Stomach smooth muscle (tissue), 2 donors: ENCODE measurements at regions not wholly inside any gene's neighbourhood (a gene's known extent, or its start where the extent isn't known, plus 50 kb on each side); places are given as distances from the start of the nearest gene placed in this dataset.

Experiments used
- H3K27ac ChIP-seq: one replicate; pipeline ENCODE4 v1.7.0; 2013; ENCODE audit warnings: mild to moderate bottlenecking, low read length, inconsistent platforms
- H3K27me3 ChIP-seq, 2 donors: one replicate each; pipeline ENCODE4 v1.7.0; 2013; ENCODE audit warnings: low read length in 2 of 2; ENCODE audit not compliant: insufficient read depth in 2 of 2, control insufficient read depth in 1 of 2
- H3K36me3 ChIP-seq, 2 donors: one replicate each; pipeline ENCODE4 v1.7.0; 2013; ENCODE audit warnings: low read length in 2 of 2; ENCODE audit not compliant: control insufficient read depth in 2 of 2, insufficient read depth in 2 of 2
- H3K4me1 ChIP-seq: one replicate; pipeline ENCODE4 v1.7.0; 2013; ENCODE audit warnings: low read length; ENCODE audit not compliant: control insufficient read depth, insufficient read depth
- H3K4me3 ChIP-seq, 2 donors: one replicate each; pipeline ENCODE4 v1.7.0; 2013; ENCODE audit warnings: low read length in 2 of 2
- H3K9ac ChIP-seq, 2 donors: one replicate each; pipeline ENCODE4 v1.7.0; 2013; ENCODE audit warnings: low read length in 2 of 2, mild to moderate bottlenecking in 1 of 2
- H3K9me3 ChIP-seq, 2 donors: one replicate each; pipeline ENCODE4 v1.7.0; 2013; ENCODE audit warnings: low read length in 2 of 2; ENCODE audit not compliant: control insufficient read depth in 2 of 2
- donor health status: healthy.
- donor health status: Pancreatic carcinoma.

DNA sequence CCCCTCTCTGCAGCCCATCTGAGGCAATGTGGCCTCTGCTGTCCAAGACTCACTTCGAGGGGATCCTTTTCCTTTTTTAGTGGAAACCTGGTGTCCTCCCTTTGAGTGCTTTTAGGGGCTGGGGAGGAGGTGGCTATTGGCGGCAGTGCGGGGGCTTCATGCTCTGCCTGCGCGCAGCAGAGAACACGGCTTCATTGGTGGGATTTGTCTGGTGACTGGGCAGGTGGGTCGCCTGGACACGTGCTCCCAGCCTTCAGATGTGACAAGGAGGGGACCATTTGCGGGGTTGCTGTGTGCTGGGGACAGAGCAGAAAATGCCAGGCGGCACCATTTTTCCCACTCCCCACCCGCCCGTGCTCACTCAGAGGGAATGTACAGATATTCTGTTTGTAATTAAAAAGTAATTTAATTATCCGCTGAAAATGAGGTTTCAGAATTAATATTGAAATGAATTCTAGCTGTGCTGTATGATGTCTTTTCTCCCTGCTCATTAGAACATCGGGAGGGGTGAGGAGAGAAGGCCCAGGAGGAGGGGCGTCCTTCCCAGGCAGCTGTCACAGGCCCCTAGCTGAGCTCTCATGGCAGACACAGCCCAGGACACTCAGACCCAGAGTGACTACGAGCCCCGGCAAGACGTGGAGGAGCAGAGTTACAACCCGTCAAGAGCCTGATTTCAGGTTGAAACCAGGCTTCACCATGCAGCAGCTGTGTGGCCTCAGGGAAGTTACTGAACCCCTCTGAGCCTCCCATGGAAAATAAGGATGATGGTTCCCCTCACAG, 417.2 kb upstream of the SULF2 start:
- Histone ChIP-seq H3K9ac (no peak overlapping the region), H3K27ac (no peak overlapping the region), H3K9me3 (no peaks in the 10 kb centered on the region), H3K27me3 (no peaks in the 10 kb centered on the region), H3K4me3 (no peak overlapping the region), H3K36me3 (no peaks in the 10 kb centered on the region), H3K4me1 (no peaks in the 10 kb centered on the region)

DNA sequence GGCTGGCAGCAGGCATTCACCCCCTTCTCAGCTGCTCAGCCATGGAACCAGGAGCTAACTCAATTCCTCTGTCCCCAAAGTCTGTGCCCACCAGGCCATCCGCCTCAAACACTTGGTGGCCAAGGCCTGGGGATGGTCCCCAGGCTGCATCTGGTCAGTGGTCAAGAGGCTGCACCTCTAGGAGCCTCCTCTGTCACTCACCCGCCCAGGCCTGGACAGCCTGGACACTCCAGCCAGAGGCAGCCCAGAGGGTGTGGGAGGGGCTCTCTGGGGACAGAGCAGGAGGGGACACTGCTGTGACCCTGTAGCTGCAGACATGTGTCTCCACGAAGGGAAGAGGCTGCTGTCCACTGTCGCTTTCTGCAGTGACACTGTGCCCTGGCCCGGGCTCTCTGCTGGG, 416.6 kb upstream of the SULF2 start:
- H3K4me3 ChIP-seq = no peak overlapping the region
- no peaks in the 10 kb centered on the region for H3K27me3 ChIP-seq
- H3K4me1 ChIP-seq = no peaks in the 10 kb centered on the region
- H3K36me3 ChIP-seq = no peaks in the 10 kb centered on the region
- H3K9me3 ChIP-seq = no peaks in the 10 kb centered on the region
- H3K27ac ChIP-seq = no peak overlapping the region
- no peak overlapping the region for H3K9ac ChIP-seq

DNA sequence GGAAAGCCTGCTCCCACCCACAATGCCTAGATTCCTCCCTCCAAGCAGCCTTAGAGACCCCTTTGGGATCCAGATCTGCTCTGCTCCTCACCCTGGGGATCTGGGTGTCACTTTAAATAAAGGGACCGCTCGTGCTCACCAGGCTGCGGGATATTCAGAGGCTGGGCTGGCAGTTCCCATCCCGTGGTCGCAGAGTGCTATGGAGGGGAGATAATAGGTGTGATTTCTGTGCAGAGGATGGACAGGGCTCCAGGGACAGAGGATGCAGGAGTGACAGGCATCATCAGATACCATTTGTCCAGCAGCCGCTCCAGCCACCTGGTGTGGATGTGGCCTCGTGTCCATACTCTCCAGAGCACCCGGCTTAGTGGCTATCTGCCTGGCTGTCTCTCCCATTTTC, 415.9 kb upstream of the SULF2 start:
- Histone ChIP-seq H3K27me3 (no peaks in the 10 kb centered on the region), H3K9me3 (no peaks in the 10 kb centered on the region), H3K4me1 (no peaks in the 10 kb centered on the region), H3K36me3 (no peaks in the 10 kb centered on the region), H3K9ac (no peak overlapping the region), H3K27ac (no peak overlapping the region), H3K4me3 (no peak overlapping the region)

DNA sequence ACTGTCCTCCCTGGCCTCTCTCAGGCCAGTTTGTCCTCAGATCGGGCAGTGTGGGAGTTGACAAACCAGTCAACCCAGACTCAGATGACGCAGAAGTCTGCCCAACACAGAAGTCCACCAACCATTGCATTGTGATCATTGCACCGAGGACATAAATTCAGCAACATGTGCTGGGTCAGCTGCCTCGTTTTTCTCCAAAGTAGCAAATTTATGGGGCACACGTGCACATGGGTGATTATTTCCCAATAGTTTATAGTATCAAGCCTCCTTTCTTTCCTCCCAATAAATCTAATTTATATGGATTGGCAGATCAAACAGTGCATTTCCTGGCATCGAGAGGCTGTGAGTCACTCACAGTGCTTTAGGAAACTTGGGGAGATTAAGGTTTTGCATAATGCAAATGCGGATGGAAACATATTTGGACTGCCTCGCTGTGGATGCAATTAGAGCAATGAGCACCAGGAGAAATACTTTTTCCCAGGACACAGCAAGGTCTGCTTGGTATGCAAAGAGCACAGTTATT, 413.7 kb upstream of the SULF2 start:
- Histone ChIP-seq H3K9ac (no peak overlapping the region), H3K36me3 (no peaks in the 10 kb centered on the region), H3K9me3 (no peaks in the 10 kb centered on the region), H3K4me1 (peaks cover 2% of the 10 kb centered on the region), H3K27me3 (no peaks in the 10 kb centered on the region), H3K4me3 (no peak overlapping the region), H3K27ac (no peak overlapping the region)

DNA sequence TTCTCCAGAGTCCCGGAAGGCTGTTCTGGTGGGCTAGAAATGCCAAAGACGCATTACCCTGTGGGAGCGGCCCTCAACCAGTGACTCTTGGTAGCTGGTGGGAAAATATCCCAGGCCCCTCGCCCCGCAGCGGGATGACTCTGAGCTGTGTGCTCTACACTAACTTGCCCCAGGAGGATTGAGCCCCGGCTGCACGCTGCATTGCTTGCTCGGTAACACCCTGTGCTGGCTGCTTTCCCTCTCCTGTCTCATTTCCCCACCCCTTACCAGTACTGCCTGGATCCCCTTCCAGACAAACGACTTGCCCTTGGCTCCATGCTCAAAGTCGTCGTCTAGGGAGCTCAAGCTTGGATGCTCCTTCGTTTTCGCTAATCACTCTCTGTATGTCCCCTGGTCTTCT, 411.8 kb upstream of the SULF2 start:
- Histone ChIP-seq H3K27ac (no peak overlapping the region), H3K4me3 (no peak overlapping the region)

DNA sequence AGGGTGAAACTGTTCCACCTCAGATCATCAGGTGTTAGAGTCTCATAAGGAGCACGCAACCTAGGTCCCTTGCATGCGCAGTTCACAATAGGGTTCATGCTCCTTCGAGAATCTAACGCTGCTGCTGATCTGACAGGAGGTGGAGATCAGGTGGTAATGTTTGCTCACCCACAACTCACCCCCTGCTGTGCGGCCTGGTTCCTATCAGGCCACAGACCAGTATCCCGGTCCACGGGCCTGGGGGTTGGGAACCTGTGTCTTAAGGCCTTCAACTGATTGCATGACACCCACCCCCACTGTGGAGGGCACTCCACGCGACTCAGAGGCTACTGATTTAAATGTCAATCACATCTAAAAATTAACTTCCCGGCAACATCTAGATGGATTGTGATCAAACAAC, 411.2 kb upstream of the SULF2 start:
- Histone ChIP-seq H3K4me3 (no peak overlapping the region), H3K9ac (no peak overlapping the region), H3K36me3 (no peaks in the 10 kb centered on the region), H3K27ac (no peak overlapping the region), H3K27me3 (no peaks in the 10 kb centered on the region), H3K9me3 (no peaks in the 10 kb centered on the region), H3K4me1 (peaks cover 2% of the 10 kb centered on the region)

More for the DNA sequence above, 411.8 kb upstream of the SULF2 start:
- Histone ChIP-seq H3K4me1 (peaks cover 2% of the 10 kb centered on the region), H3K36me3 (no peaks in the 10 kb centered on the region), H3K9ac (no peak overlapping the region), H3K27me3 (no peaks in the 10 kb centered on the region), H3K9me3 (no peaks in the 10 kb centered on the region)

DNA sequence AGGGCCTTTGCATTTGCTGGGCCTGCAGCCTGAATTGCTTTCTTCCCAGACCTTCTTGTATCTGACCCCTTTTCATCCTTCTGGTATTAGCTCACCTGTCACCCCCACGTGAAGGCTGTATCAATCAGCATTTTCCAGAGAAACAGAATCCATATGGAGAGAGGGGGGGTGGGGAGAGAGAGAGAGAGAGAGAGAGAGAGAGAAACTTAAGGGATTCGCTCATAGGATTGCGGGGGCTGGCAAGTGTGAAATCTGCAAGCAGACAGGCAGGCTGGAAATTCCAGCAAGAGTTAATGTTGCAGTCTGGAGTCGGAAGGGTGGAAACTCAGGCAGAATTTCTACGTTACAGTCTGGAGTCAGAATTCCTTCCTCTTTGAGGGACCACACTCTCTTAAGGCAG, 410.7 kb upstream of the SULF2 start:
- Histone ChIP-seq H3K27me3 (no peaks in the 10 kb centered on the region), H3K9me3 (no peaks in the 10 kb centered on the region), H3K4me3 (no peak overlapping the region), H3K27ac (no peak overlapping the region), H3K4me1 (peaks cover 6% of the 10 kb centered on the region), H3K9ac (no peak overlapping the region), H3K36me3 (no peaks in the 10 kb centered on the region)

DNA sequence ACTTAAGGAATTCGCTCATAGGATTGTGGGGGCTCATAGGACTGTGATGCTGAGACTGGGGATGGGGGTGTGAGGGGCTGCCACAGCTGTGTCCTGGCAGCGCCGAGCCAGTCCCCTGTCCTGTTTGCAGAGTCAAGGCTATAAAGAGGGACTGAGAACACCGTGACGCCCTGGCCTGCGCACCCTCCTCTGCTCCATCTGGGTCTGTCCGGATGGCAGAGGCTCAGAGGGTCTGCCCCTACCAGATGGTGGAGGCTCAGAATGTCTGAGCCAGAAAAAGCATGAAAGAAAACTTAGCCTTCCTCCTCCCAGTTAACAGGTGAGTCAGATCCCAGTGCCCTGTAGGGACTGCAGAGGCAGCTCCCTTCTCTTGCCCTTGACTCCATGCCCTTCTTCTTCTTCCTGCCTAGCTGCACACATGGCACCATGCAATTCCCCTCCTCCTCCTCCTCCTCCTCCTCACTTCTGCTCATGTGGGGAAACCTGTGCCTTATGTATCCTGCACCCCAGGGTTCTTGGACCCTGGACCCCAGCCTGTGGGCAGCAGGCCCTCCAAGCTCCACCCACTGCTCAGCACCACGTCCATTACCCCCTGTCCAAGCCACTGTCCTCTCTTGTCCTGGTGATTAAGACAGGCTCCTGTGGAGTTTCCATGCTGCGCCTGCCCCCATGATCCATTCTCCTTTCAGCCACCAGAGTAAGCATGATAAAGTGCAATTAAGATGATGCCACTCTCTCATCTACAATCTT, 410.0 kb upstream of the SULF2 start:
- H3K27me3 ChIP-seq = no peaks in the 10 kb centered on the region

DNA sequence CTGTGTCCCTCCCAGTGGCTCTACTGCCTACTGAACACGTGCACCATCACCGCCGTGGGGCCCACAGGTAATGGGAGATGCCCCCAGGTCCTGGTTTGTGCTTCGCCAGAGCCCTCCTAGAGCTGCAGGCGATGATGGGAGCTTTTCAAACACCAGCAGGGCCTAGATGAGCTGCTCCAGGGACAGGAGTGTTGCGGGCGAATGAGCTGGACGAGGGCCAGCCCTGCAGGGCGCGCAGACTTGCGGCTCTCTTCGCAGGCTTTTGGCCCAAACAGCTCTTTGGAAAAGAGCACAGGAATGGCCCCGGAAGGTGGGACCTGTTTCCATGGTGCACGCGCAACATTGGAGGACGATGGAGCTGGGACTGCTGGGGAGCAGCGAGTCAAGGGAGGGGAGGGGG, 409.3 kb upstream of the SULF2 start:
- Histone ChIP-seq H3K9me3 (no peaks in the 10 kb centered on the region), H3K4me3 (no peak overlapping the region), H3K27me3 (no peaks in the 10 kb centered on the region), H3K27ac (no peak overlapping the region), H3K36me3 (no peaks in the 10 kb centered on the region), H3K4me1 (peaks cover 12% of the 10 kb centered on the region), H3K9ac (no peak overlapping the region)

More for the DNA sequence above, 410.0 kb upstream of the SULF2 start:
- H3K4me1 ChIP-seq = peaks cover 9% of the 10 kb centered on the region
- H3K9me3 ChIP-seq = no peaks in the 10 kb centered on the region
- no peak overlapping the region for H3K27ac ChIP-seq
- no peak overlapping the region for H3K9ac ChIP-seq
- H3K4me3 ChIP-seq = no peak overlapping the region
- H3K36me3 ChIP-seq = no peaks in the 10 kb centered on the region

DNA sequence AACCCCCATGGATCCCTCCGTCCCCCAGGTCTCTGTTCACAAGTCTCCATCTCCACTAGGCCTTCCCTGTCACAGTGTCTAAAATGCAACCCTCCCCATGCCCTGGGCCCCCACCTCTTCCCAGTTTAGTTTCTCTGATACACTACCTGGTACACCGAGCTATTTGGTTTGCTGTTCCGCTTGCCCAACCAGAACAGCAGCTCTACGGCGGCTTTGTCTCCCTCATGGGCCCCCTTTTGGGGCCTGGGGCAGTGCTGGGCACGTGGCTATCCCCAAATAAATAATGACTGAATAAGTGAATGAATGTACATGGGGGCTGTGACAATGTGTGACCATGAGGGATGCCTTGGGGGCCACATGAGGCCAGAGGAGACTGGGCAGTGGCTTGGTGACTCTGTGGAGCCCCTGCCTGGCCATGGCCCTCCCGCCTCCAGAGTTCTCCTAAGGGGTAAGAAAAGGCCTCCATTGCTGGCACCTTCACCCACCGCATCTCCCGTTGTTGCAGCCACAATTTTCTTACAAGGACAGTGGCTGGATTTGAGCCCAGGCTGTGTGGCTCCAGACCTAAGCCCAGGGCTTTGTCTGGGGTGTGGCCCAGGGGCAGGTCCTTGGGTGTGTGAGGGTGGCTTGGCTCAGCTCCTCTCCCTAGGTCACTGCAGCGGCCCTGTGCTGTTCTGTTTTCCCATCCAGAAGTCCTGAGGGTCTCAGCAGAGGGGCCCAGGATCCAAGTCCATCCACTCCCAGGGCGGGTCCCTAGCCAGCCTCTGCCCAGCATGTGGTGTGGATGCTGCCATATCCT, 408.5 kb upstream of the SULF2 start:
- H3K27me3 ChIP-seq = no peaks in the 10 kb centered on the region
- H3K36me3 ChIP-seq = no peaks in the 10 kb centered on the region
- H3K27ac ChIP-seq = no peak overlapping the region
- H3K4me1 ChIP-seq = peaks cover 12% of the 10 kb centered on the region
- no peak overlapping the region for H3K9ac ChIP-seq
- H3K4me3 ChIP-seq = no peak overlapping the region
- no peaks in the 10 kb centered on the region for H3K9me3 ChIP-seq
